C4-2B (cell line): ENCODE measurements at regions not wholly inside any gene's neighbourhood (a gene's known extent, or its start where the extent isn't known, plus 50 kb on each side); places are given as distances from the start of the nearest gene placed in this dataset.

ENCODE experiments used
- H3K27ac ChIP-seq: fragments of 450-650 bp; 2 replicates; pipeline ENCODE4 v1.5.1; 2017
- ZFX ChIP-seq: fragments of 450-650 bp; IDR thresholded peaks from 2 replicates; pipeline ENCODE4 v1.6.1; 2017
- TF ChIP-seq, protein P1 (sequence below): fragments of 450-650 bp; conservative IDR thresholded peaks from 2 replicates; pipeline ENCODE4 v1.5.1; 2017; ENCODE audit warnings: mild to moderate bottlenecking

DNA sequence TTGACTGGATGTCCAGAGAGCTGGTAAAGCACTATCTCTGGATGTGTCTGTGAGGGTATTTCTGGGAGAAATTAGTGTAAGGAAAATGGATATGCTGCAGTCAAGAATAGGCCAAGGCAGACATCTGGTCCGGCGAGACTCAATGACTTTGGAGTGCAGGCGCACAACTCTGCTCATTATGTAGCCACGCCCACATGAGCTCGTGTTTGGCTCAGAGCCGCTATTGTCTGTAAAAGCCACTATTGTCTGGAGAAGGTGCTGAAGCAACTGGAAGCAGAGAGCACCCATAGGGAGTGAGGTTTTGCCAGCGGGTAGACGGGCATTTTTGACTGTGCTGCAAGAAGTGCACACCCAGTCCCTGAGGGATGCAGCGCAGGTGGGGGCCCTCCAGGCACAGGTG, 305.0 kb upstream of the POU3F2 start:
- no peak for TF ChIP-seq ZFX
- TF ChIP-seq, protein P1, sequence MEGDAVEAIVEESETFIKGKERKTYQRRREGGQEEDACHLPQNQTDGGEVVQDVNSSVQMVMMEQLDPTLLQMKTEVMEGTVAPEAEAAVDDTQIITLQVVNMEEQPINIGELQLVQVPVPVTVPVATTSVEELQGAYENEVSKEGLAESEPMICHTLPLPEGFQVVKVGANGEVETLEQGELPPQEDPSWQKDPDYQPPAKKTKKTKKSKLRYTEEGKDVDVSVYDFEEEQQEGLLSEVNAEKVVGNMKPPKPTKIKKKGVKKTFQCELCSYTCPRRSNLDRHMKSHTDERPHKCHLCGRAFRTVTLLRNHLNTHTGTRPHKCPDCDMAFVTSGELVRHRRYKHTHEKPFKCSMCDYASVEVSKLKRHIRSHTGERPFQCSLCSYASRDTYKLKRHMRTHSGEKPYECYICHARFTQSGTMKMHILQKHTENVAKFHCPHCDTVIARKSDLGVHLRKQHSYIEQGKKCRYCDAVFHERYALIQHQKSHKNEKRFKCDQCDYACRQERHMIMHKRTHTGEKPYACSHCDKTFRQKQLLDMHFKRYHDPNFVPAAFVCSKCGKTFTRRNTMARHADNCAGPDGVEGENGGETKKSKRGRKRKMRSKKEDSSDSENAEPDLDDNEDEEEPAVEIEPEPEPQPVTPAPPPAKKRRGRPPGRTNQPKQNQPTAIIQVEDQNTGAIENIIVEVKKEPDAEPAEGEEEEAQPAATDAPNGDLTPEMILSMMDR: no peak
- no peak overlapping the region for H3K27ac ChIP-seq

DNA sequence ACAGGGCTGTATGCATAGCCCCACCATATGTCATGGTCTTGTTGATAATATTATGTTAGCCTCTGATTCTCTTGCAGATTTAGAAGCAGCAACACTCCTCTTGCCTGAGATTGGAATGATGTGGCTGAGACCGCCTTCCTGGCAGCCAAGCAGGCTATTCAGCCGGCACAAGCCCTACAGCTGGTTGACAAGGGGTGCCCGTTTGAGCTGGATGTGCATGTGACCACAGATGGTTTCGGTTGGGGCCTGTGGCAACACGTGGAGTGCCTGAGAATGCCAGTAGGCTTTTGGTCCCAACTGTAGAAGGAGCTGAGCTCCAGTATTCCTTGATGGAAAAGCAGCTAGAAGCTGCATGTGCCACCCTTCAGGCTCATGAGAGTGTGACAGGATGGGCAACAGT, 303.6 kb upstream of the POU3F2 start:
- H3K27ac ChIP-seq: no peak overlapping the region
- TF ChIP-seq, protein P1: no peak
- no peak for TF ChIP-seq ZFX

DNA sequence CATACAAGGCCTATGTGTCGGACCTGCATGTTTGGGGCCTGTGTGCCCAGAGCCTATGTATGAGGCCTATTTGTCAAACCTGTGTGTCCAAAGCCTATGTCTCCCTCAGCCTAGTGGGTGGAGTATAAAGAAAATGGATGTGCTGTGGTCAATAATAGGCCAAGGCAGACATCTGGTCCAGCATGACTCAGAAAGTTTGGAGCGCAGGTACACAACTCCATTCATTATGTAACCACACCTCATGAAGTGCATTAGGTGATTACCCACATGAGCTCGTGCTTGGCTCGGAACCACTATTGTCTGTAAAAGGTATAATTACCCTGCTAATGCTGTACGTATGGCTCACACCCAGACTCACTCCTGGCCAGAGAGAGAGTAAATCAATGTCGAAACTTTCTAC, 302.4 kb upstream of the POU3F2 start:
- no peak overlapping the region for H3K27ac ChIP-seq
- TF ChIP-seq, protein P1: no peak
- TF ChIP-seq ZFX: no peak

DNA sequence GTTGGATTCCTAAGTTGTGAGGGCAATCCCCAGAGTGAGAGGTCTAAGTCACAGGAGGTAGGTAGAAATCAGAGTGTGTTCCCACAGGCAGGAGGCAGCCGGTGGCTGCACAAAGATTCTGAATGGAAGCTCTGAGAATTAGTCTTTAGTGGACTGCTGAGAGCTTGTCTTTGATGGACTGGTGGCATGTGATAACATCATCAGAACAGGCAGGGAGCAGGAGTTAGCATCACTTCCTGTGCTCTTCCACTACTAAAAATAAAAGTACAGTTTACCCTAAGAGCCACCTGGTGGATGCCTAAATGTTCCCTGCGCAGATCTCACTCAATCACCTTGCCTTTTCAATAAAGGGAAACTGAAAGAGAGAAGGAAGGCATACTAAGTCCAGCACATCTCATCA, 294.6 kb upstream of the POU3F2 start:
- no peak overlapping the region for H3K27ac ChIP-seq
- no peak for TF ChIP-seq ZFX
- TF ChIP-seq, protein P1: peak; percentile 17

DNA sequence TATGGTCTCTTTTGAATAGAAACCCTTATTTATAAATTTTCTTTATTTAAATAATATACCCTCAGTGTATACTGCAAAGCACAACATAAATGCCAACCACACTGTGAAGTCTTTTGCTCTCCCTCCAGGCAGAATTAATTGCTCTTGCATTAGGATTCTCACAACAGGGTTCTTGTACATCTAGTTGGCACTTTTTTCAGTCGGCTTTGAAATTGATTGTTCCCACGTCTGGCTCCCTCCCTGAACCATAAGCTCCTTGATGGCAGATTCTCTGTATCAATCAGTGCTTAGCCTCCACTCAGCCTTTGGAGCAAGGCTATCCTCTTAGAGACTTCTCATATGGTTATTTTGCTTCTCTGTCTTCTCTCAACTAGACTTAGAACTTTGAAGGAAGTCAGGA, 288.0 kb upstream of the POU3F2 start:
- TF ChIP-seq ZFX: no peak
- TF ChIP-seq, protein P1: no peak

DNA sequence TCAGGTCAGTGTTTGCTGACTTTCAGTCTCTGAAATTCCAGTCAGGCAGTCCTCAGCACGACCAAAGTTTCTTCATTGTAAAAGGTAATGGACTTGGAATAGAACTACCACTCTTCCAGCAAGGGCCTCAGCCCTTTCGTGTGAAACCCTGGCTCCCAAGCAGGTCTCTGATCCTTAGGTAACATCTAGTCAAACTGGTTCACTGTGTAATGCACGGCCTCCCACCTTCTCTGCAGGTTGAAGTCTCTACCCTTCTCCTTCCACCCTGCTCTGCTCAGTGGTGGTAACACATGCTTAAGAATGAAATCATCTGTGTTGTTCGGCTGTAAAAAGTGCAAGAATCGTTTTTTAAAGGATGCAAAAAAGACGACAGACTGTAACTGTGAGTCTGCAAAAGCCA, 287.2 kb upstream of the POU3F2 start:
- TF ChIP-seq, protein P1: no peak
- no peak for TF ChIP-seq ZFX
- no peak overlapping the region for H3K27ac ChIP-seq

More for the DNA sequence above, 288.0 kb upstream of the POU3F2 start:
- H3K27ac ChIP-seq: no peak overlapping the region

DNA sequence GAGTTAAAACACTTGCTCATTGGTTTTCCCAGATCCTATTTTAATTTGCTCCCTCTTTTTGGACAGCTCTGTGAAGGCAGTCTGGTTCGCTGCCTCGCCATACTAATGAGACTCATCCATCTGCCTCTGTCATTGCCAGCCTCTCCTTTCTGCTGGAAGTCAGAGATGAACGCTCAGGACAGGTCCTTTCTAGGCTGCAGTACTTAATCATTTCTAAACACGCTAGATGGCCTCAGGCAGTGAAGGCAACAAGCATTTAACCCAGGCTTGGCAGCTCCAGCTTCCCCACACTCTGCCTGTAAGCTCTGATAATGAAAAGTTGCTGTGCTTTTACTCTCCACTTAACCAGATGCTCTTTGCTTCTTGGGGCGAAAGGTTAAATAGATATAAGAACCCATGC, 286.7 kb upstream of the POU3F2 start:
- no peak overlapping the region for H3K27ac ChIP-seq
- TF ChIP-seq, protein P1: no peak
- no peak for TF ChIP-seq ZFX
